SU-DHL-6 (cell line): ENCODE measurements at regions not wholly inside any gene's neighbourhood (a gene's known extent, or its start where the extent isn't known, plus 50 kb on each side); places are given as distances from the start of the nearest gene placed in this dataset.

ENCODE experiments used
- CTCF ChIP-seq: fragments of 200-600 bp; sonication (generic); IDR thresholded peaks from one replicate; pipeline ENCODE4 v1.5.1; 2017; ENCODE audit warnings: antibody characterized with exemption, mild to moderate bottlenecking, low read length, moderate library complexity; ENCODE audit not compliant: insufficient read depth, poor library complexity, severe bottlenecking
- EZH2phosphoT487 ChIP-seq: fragments of 200-600 bp; sonication (generic), shearing (Covaris generic); conservative IDR thresholded peaks from 2 replicates; pipeline ENCODE4 v1.6.1; 2018; ENCODE audit warnings: mild to moderate bottlenecking, antibody characterized with exemption, low read length, moderate library complexity, mixed read lengths

- TF ChIP-seq CTCF (no peak), EZH2phosphoT487 (no peak)
Observed at GRCh38 chr20:52425701-52426100, 234.1 kb upstream of the ZFP64 start.
